ENCODE measurements at regions not wholly inside any gene's neighbourhood (a gene's known extent, or its start where the extent isn't known, plus 50 kb on each side); places are given as distances from the start of the nearest gene placed in this dataset.

DNA sequence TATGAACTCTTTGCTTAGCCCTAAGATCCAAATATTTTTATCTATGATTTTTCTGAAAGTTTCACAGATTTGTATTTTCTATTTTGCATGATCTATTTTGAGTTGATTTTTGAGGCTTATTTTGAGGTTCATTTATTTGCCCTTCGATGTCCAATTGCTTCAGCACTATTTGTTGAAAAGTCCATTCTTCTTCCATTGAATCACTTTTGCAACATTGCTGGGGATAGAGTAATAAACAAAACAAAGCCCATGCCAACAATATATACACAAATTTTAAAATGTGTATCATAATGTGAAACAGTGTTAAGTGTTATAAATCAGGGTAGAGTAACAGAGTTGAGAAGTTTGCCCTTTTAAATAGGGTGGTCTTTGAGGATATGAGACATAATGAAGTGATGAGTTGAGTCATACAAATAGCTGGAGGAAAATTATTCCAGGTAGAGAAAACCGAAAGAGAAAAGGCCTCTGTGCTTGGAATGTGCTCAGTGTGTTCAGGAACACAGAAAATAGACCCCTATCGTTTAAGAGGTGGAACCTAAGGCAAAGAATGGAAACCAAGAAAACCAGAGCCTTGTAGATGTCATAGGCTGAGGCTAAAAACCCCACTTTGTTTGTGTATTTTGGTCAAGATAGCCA is 172.7 kb upstream of the NR5A2 start:
- TF ChIP-seq, protein P1, sequence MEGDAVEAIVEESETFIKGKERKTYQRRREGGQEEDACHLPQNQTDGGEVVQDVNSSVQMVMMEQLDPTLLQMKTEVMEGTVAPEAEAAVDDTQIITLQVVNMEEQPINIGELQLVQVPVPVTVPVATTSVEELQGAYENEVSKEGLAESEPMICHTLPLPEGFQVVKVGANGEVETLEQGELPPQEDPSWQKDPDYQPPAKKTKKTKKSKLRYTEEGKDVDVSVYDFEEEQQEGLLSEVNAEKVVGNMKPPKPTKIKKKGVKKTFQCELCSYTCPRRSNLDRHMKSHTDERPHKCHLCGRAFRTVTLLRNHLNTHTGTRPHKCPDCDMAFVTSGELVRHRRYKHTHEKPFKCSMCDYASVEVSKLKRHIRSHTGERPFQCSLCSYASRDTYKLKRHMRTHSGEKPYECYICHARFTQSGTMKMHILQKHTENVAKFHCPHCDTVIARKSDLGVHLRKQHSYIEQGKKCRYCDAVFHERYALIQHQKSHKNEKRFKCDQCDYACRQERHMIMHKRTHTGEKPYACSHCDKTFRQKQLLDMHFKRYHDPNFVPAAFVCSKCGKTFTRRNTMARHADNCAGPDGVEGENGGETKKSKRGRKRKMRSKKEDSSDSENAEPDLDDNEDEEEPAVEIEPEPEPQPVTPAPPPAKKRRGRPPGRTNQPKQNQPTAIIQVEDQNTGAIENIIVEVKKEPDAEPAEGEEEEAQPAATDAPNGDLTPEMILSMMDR (conservative IDR thresholded peaks at IDR 0.05): no peak
- DNase-seq: no peak
- H3K9ac ChIP-seq (ENCODE audit: extremely low read depth, low read length, poor library complexity, severe bottlenecking): no peak overlapping the region

DNA sequence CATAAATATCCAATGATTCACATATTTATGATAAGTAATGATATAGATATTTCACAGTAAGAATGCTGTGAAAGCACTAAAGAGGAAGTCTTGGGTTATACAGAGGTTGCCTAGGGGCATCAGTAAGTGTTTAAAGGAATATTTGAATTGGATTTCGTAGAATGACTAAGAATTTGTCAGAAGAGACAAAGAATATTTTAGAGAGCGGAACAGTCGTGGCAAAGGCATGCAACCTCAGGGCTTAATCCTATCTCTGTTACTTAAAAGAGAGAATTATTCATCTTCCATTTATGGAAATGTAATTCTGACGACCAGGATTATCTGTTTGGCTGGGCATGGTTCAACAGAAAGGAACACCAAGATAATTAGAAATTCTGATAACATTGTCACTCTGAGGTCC is 171.9 kb upstream of the NR5A2 start:
- DNase-seq: no peak
- Histone ChIP-seq H3K9me3 (ENCODE audit: control insufficient read depth, low read length) (no peaks in the 10 kb centered on the region), H3K9ac (ENCODE audit: extremely low read depth, low read length, poor library complexity, severe bottlenecking) (no peak overlapping the region), H3K36me3 (ENCODE audit: control insufficient read depth, insufficient read depth, low read length) (no peaks in the 10 kb centered on the region), H3K4me3 (ENCODE audit: low read length) (no peak overlapping the region), H3K4me1 (ENCODE audit: control insufficient read depth, insufficient read depth, low read length) (peaks cover 3% of the 10 kb centered on the region), H3K27ac (ENCODE audit: low read depth, low read length) (no peak overlapping the region), H3K27me3 (ENCODE audit: control insufficient read depth, insufficient read depth, low read length, poor library complexity, severe bottlenecking) (no peaks in the 10 kb centered on the region)
- TF ChIP-seq, protein P1 (conservative IDR thresholded peaks at IDR 0.05): no peak
- no peak overlapping the region for H3K4me3 Mint-ChIP-seq
- H3K4me1 Mint-ChIP-seq: peaks cover 10% of the 10 kb centered on the region
- 77 to 93% methylated on average over 3 to 4 of the region's 4 CpGs for WGBS, 2 experiments (ENCODE audit: insufficient coverage in 1 of 2, insufficient read length in 1 of 2)
- no peaks in the 10 kb centered on the region for H3K36me3 Mint-ChIP-seq (ENCODE audit: low read depth)
- no peak overlapping the region for H3K27ac Mint-ChIP-seq
- H3K9me3 Mint-ChIP-seq: no peaks in the 10 kb centered on the region
- no peaks in the 10 kb centered on the region for H3K27me3 Mint-ChIP-seq (ENCODE audit: insufficient read depth)

More for the DNA sequence above, 172.7 kb upstream of the NR5A2 start:
- no peaks in the 10 kb centered on the region for H3K36me3 ChIP-seq (ENCODE audit: control insufficient read depth, insufficient read depth, low read length)
- 92 to 95% methylated on average over 2 to 3 of the region's 3 CpGs for WGBS, 2 experiments (ENCODE audit: insufficient coverage in 1 of 2, insufficient read length in 1 of 2)
- no peak overlapping the region for H3K4me3 ChIP-seq (ENCODE audit: low read length)
- peaks cover 3% of the 10 kb centered on the region for H3K4me1 ChIP-seq (ENCODE audit: control insufficient read depth, insufficient read depth, low read length)
- H3K36me3 Mint-ChIP-seq (ENCODE audit: low read depth): no peaks in the 10 kb centered on the region
- no peaks in the 10 kb centered on the region for H3K9me3 Mint-ChIP-seq
- H3K4me1 Mint-ChIP-seq: peaks cover 10% of the 10 kb centered on the region
- H3K27me3 Mint-ChIP-seq (ENCODE audit: insufficient read depth): no peaks in the 10 kb centered on the region
- H3K4me3 Mint-ChIP-seq: no peak overlapping the region
- H3K27ac Mint-ChIP-seq: no peak overlapping the region
- H3K27ac ChIP-seq (ENCODE audit: low read depth, low read length): no peak overlapping the region
- H3K27me3 ChIP-seq (ENCODE audit: control insufficient read depth, insufficient read depth, low read length, poor library complexity, severe bottlenecking): no peaks in the 10 kb centered on the region
- H3K9me3 ChIP-seq (ENCODE audit: control insufficient read depth, low read length): no peaks in the 10 kb centered on the region

DNA sequence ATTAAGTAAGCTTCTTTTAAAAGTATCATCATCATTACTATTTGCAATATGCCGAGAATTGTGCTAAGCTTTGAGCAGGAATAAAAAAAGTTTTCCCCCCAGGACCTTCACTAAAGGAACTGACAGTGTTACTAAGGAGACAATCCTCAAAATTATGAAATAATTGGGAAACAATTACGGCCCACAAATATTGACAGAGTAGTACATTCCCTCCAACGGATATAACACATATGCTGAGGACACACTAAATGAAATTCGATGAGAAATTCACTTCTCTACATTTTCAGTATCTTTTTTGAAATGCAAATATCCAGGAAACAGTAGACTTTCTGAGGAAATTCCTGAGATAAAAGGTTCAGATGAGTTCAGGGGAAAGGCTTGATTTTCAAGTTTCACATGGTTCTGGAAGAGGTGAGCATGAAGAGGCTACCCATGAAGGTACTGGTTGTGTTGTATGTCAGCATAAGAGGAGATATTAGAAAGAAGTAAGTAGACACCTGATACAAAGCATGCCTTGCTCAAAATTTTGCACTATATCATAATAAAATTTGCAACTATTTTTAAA is 171.2 kb upstream of the NR5A2 start:
- DNase-seq: no peak
- 64 to 100% methylated on average over 1 to 4 of the region's 4 CpGs for WGBS, 2 experiments (ENCODE audit: insufficient coverage in 1 of 2, insufficient read length in 1 of 2)
- Histone ChIP-seq H3K9ac (ENCODE audit: extremely low read depth, low read length, poor library complexity, severe bottlenecking) (no peak overlapping the region), H3K36me3 (ENCODE audit: control insufficient read depth, insufficient read depth, low read length) (no peaks in the 10 kb centered on the region), H3K27me3 (ENCODE audit: control insufficient read depth, insufficient read depth, low read length, poor library complexity, severe bottlenecking) (no peaks in the 10 kb centered on the region), H3K9me3 (ENCODE audit: control insufficient read depth, low read length) (no peaks in the 10 kb centered on the region), H3K4me1 (ENCODE audit: control insufficient read depth, insufficient read depth, low read length) (peaks cover 3% of the 10 kb centered on the region), H3K4me3 (ENCODE audit: low read length) (no peak overlapping the region), H3K27ac (ENCODE audit: low read depth, low read length) (no peak overlapping the region)
- Mint-ChIP-seq H3K27me3 (ENCODE audit: insufficient read depth) (no peaks in the 10 kb centered on the region), H3K4me1 (peaks cover 10% of the 10 kb centered on the region), H3K27ac (no peak overlapping the region), H3K9me3 (no peaks in the 10 kb centered on the region), H3K36me3 (ENCODE audit: low read depth) (no peaks in the 10 kb centered on the region), H3K4me3 (no peak overlapping the region)
- TF ChIP-seq, protein P1 (conservative IDR thresholded peaks at IDR 0.05): no peak

Data from endodermal cell (in vitro differentiated cells).